H1 (cell line): ENCODE measurements at regions not wholly inside any gene's neighbourhood (a gene's known extent, or its start where the extent isn't known, plus 50 kb on each side); places are given as distances from the start of the nearest gene placed in this dataset.

Source experiments
- CTCF ChIA-PET: fragments of 300-600 bp; sonication (Branson Sonifier 250); formaldehyde crosslinking; loops from one replicate; lab custom pipeline; 2021; ENCODE audit not compliant: partially characterized antibody; lab: Charles Lee
- POLR2A ChIA-PET: fragments of 300-600 bp; sonication (Branson Sonifier 250); formaldehyde crosslinking; loops from one replicate; lab custom pipeline; 2021; ENCODE audit warnings: inconsistent platforms; ENCODE audit not compliant: partially characterized antibody; lab: Charles Lee
- DNase-seq, 2 experiments: peaks; one replicate each; pipeline versions ENCODE4 v3.0.0 to v3.0.0-alpha.2; 2010 to 2022; ENCODE audit warnings: low spot score in 2 of 2, low read depth in 1 of 2, mixed read lengths in 1 of 2
- FAIRE-seq: peaks from 2 replicates; lab custom pipeline; 2011; peaks lifted over from hg19 to GRCh38; lab: Jason Lieb, UNC
- H2AFZ ChIP-seq: 2 replicates; pipeline ENCODE4 v1.8.1; 2012; ENCODE audit warnings: low read length, inconsistent platforms
- H2AK5ac ChIP-seq: 2 replicates; pipeline ENCODE4 v1.6.1; 2013; ENCODE audit warnings: low read depth, low read length
- H2BK120ac ChIP-seq: replicated peaks from 2 replicates; pipeline ENCODE3; 2013; ENCODE audit warnings: low read depth, low read length, inconsistent platforms
- H2BK12ac ChIP-seq: 2 replicates; pipeline ENCODE4 v1.6.1; 2013; ENCODE audit warnings: low read depth, low read length
- H2BK15ac ChIP-seq: 2 replicates; pipeline ENCODE4 v1.6.1; 2013; ENCODE audit warnings: low read length
- H2BK20ac ChIP-seq: 2 replicates; pipeline ENCODE4 v1.6.1; 2013; ENCODE audit warnings: low read length
- H2BK5ac ChIP-seq: 2 replicates; pipeline ENCODE4 v1.6.1; 2013; ENCODE audit warnings: low read depth, low read length
- H3K14ac ChIP-seq: 2 replicates; pipeline ENCODE4 v1.6.1; 2013; ENCODE audit warnings: inconsistent platforms; ENCODE audit not compliant: insufficient read length
- H3K18ac ChIP-seq: 2 replicates; pipeline ENCODE4 v1.6.1; 2013; ENCODE audit warnings: low read length; ENCODE audit errors: extremely low read depth
- H3K23ac ChIP-seq: 2 replicates; pipeline ENCODE4 v1.6.1; 2013; ENCODE audit warnings: inconsistent platforms; ENCODE audit not compliant: insufficient read length
- H3K23me2 ChIP-seq: 2 replicates; pipeline ENCODE4 v1.6.1; 2013; ENCODE audit warnings: low read depth, low read length
- H3K27ac ChIP-seq: 2 replicates; pipeline ENCODE4 v1.6.1; 2011; ENCODE audit warnings: low read depth, low read length, inconsistent platforms
- H3K27me3 ChIP-seq, 4 experiments: replicated peaks in 1 of 4; 1 replicate in 1 of 4; 2 replicates in 3 of 4; pipeline versions ENCODE4 v1.6.1 to v1.8.1; 2011 to 2013; ENCODE audit warnings: low read length in 3 of 4, mild to moderate bottlenecking in 3 of 4, inconsistent platforms in 2 of 4, mixed read lengths in 2 of 4, moderate library complexity in 1 of 4; ENCODE audit not compliant: control insufficient read depth in 3 of 4, insufficient read depth in 3 of 4; ENCODE audit errors: extremely low read depth in 1 of 4
- H3K36me3 ChIP-seq, 4 experiments: 2 replicates each; pipeline versions ENCODE4 v1.6.1 to v1.8.1; 2011 to 2013; ENCODE audit warnings: mild to moderate bottlenecking in 4 of 4, low read length in 3 of 4, moderate library complexity in 2 of 4, control low read depth in 1 of 4, inconsistent platforms in 1 of 4; ENCODE audit not compliant: insufficient read depth in 4 of 4, control insufficient read depth in 2 of 4
- H3K4ac ChIP-seq: replicated peaks from 2 replicates; pipeline ENCODE3; 2013; ENCODE audit warnings: low read length, low read depth, mixed read lengths, inconsistent platforms; ENCODE audit not compliant: insufficient read length
- H3K4me1 ChIP-seq, 4 experiments: replicated peaks in 1 of 4; 1 replicate in 1 of 4; 2 replicates in 3 of 4; pipeline versions ENCODE4 v1.6.1 to v1.8.1; 2011 to 2013; ENCODE audit warnings: low read length in 3 of 4, inconsistent platforms in 2 of 4, mixed read lengths in 1 of 4; ENCODE audit not compliant: insufficient read depth in 4 of 4, control insufficient read depth in 3 of 4
- H3K4me2 ChIP-seq, 2 experiments: 2 replicates each; pipeline versions ENCODE4 v1.6.1 to v1.8.1; 2011 to 2013; ENCODE audit warnings: low read depth in 2 of 2, low read length in 2 of 2, control low read depth in 1 of 2, inconsistent platforms in 1 of 2, mild to moderate bottlenecking in 1 of 2; ENCODE audit not compliant: insufficient read depth in 1 of 2
- H3K4me3 ChIP-seq, 4 experiments: fragments of 200-600, 300-600 bp in 1 of 4; sonication (generic), shearing (Covaris generic), sonication (Bioruptor Twin) in 1 of 4; 2 replicates each; pipeline versions ENCODE4 v1.5.1 to v1.8.1; 2011 to 2016; ENCODE audit warnings: low read length in 4 of 4, low read depth in 3 of 4, control low read depth in 2 of 4, inconsistent platforms in 2 of 4, mild to moderate bottlenecking in 2 of 4, mixed read lengths in 1 of 4, moderate library complexity in 1 of 4; ENCODE audit not compliant: insufficient read depth in 2 of 4; ENCODE audit errors: extremely low read depth in 1 of 4
- H3K56ac ChIP-seq: replicated peaks from 2 replicates; pipeline ENCODE3; 2013; ENCODE audit warnings: low read depth, mild to moderate bottlenecking, mixed read lengths, low read length, inconsistent platforms; ENCODE audit not compliant: insufficient read length
- H3K79me1 ChIP-seq: 2 replicates; pipeline ENCODE4 v1.6.1; 2013; ENCODE audit warnings: low read depth, low read length, control low read depth
- H3K79me2 ChIP-seq, 2 experiments: 2 replicates each; pipeline versions ENCODE4 v1.6.1 to v1.8.1; 2012 to 2013; ENCODE audit warnings: low read length in 2 of 2, mild to moderate bottlenecking in 2 of 2, inconsistent platforms in 1 of 2; ENCODE audit not compliant: insufficient read depth in 2 of 2, control insufficient read depth in 1 of 2
- H3K9ac ChIP-seq, 4 experiments: replicated peaks in 1 of 4; 1 replicate in 1 of 4; 2 replicates in 3 of 4; pipeline versions ENCODE4 v1.6.1 to v1.8.1; 2011 to 2013; ENCODE audit warnings: low read depth in 3 of 4, low read length in 3 of 4, control low read depth in 2 of 4, mild to moderate bottlenecking in 2 of 4, moderate library complexity in 2 of 4, inconsistent platforms in 1 of 4; ENCODE audit errors: extremely low read depth in 1 of 4
- H3K9me3 ChIP-seq, 2 experiments: 2 replicates each; pipeline versions ENCODE4 v1.6.1 to v1.8.1; 2012 to 2013; ENCODE audit warnings: mild to moderate bottlenecking in 2 of 2, moderate library complexity in 2 of 2, control low read depth in 1 of 2, inconsistent platforms in 1 of 2, low read depth in 1 of 2, low read length in 1 of 2, mixed read lengths in 1 of 2; ENCODE audit not compliant: insufficient read depth in 2 of 2
- H4K20me1 ChIP-seq, 2 experiments: replicated peaks in 1 of 2; 2 replicates each; pipeline versions ENCODE3 to v1.8.1; 2011 to 2013; ENCODE audit warnings: inconsistent platforms in 2 of 2, low read length in 2 of 2, mild to moderate bottlenecking in 1 of 2; ENCODE audit not compliant: insufficient read depth in 2 of 2, control insufficient read depth in 1 of 2
- H4K5ac ChIP-seq: 2 replicates; pipeline ENCODE4 v1.6.1; 2013; ENCODE audit warnings: low read length, low read depth, mixed read lengths, inconsistent platforms; ENCODE audit not compliant: insufficient read length
- H4K8ac ChIP-seq: 2 replicates; pipeline ENCODE4 v1.8.0; 2013; ENCODE audit warnings: mild to moderate bottlenecking, moderate library complexity, low read length, inconsistent platforms; ENCODE audit not compliant: insufficient read depth; ENCODE audit errors: extremely low read depth
- H4K91ac ChIP-seq: replicated peaks from 2 replicates; pipeline ENCODE3; 2013; ENCODE audit warnings: low read length, mixed read lengths, inconsistent platforms; ENCODE audit not compliant: insufficient read length
- BCL11A ChIP-seq, 2 experiments: IDR thresholded peaks; one replicate each; pipeline ENCODE4 v1.6.1; 2011; ENCODE audit warnings: low read depth in 2 of 2, low read length in 2 of 2, mild to moderate bottlenecking in 2 of 2
- BRCA1 ChIP-seq: IDR thresholded peaks from 2 replicates; pipeline ENCODE4 v1.6.1; 2012; ENCODE audit warnings: low read depth, low read length, improper control_type of control experiment
- EP300 ChIP-seq, 2 experiments: IDR thresholded peaks; 1 replicate in 1 of 2; 2 replicates in 1 of 2; pipeline ENCODE4 v1.6.1; 2011 to 2012; ENCODE audit warnings: low read depth in 2 of 2, low read length in 2 of 2, mild to moderate bottlenecking in 2 of 2, borderline replicate concordance in 1 of 2, inconsistent platforms in 1 of 2, moderate library complexity in 1 of 2
- FOSL1 ChIP-seq: IDR thresholded peaks from 2 replicates; pipeline ENCODE4 v1.6.1; 2011; ENCODE audit warnings: mild to moderate bottlenecking, low read depth, low read length, moderate library complexity; ENCODE audit not compliant: insufficient read depth
- KDM1A ChIP-seq: fragments of 200-600, 300-600 bp; sonication (generic); IDR thresholded peaks from 2 replicates; pipeline ENCODE4 v1.7.1; 2016; ENCODE audit warnings: mild to moderate bottlenecking, low read length, borderline replicate concordance
- KDM5A ChIP-seq: fragments of 200-600 bp; IDR thresholded peaks from 2 replicates; pipeline ENCODE4 v1.7.1; 2012; ENCODE audit warnings: mild to moderate bottlenecking, low read length, inconsistent platforms, mixed read lengths
- PHF8 ChIP-seq: fragments of 200-600 bp; sonication (generic); conservative IDR thresholded peaks from 2 replicates; pipeline ENCODE4 v1.7.1; 2012; ENCODE audit warnings: low read depth, mild to moderate bottlenecking, inconsistent platforms, low read length, moderate library complexity
- SP2 ChIP-seq: IDR thresholded peaks from 2 replicates; pipeline ENCODE4 v1.6.1; 2012; ENCODE audit warnings: mild to moderate bottlenecking, low read length, inconsistent platforms
- SRF ChIP-seq: IDR thresholded peaks from 2 replicates; pipeline ENCODE4 v1.6.1; 2011; ENCODE audit warnings: mild to moderate bottlenecking, low read depth, low read length, moderate library complexity
- TAF1 ChIP-seq: IDR thresholded peaks from 2 replicates; pipeline ENCODE4 v1.6.1; 2011; ENCODE audit warnings: mild to moderate bottlenecking, low read depth, low read length
- TAF7 ChIP-seq: optimal IDR thresholded peaks from 2 replicates; pipeline ENCODE3; 2011; ENCODE audit warnings: low read depth, mild to moderate bottlenecking, inconsistent platforms, low read length, moderate library complexity, borderline replicate concordance
- USF2 ChIP-seq: IDR thresholded peaks from 2 replicates; pipeline ENCODE4 v1.6.1; 2011; ENCODE audit warnings: low read length, improper control_type of control experiment
- YY1 ChIP-seq: IDR thresholded peaks from 2 replicates; pipeline ENCODE4 v1.6.1; 2011; ENCODE audit warnings: low read depth, mild to moderate bottlenecking, low read length
- WGBS, 2 experiments: shearing (Covaris generic) in 1 of 2; methylation state at CpG; one replicate each; pipeline versions ENCODE4 v1.1.6 to v1.1.7; 2013 to 2015; ENCODE audit warnings: low lambda C conversion rate in 2 of 2, mixed read lengths in 2 of 2, inconsistent platforms in 1 of 2, low coverage in 1 of 2, missing lambda C conversion rate in 1 of 2; ENCODE audit not compliant: insufficient replicate concordance in 2 of 2, insufficient coverage in 1 of 2, insufficient read length in 1 of 2; ENCODE audit errors: extremely low coverage in 1 of 2, missing lambda C conversion rate in 1 of 2; 5-methylcytosine and 5-hydroxymethylcytosine counted together

- H3K23me2 ChIP-seq: no peaks in the 10 kb centered on the region
- H4K91ac ChIP-seq: no peak overlapping the region
- H2AK5ac ChIP-seq: no peak overlapping the region
- no peak overlapping the region for H3K4me3 ChIP-seq
- POLR2A ChIA-PET: no interaction called here
- CTCF ChIA-PET: interaction anchor here (0.7 to 1.3 kb wide), 7 partner anchors 11 to 223 kb away, joined by 3 to 6 read pairs (median 3); no protein-coding TSS in a partner anchor
- H3K56ac ChIP-seq: no peak overlapping the region
- H3K27me3 ChIP-seq: no peaks in the 10 kb centered on the region; a peak in 1 of 7 replicates
- H3K23ac ChIP-seq: no peak overlapping the region
- H2BK20ac ChIP-seq: no peak overlapping the region
- H3K4me2 ChIP-seq: no peak overlapping the region
- H3K36me3 ChIP-seq: no peaks in the 10 kb centered on the region
- H4K5ac ChIP-seq: no peak overlapping the region
- no peak overlapping the region for H4K8ac ChIP-seq
- H3K9ac ChIP-seq: no peak overlapping the region; a peak in 1 of 7 replicates
- H3K27ac ChIP-seq: no peak overlapping the region
- H2BK15ac ChIP-seq: no peak overlapping the region
- peaks cover 0 to 2% (median under 1%) of the 10 kb centered on the region in 4 experiments; a peak in 2 of 7 replicates for H3K4me1 ChIP-seq
- no peaks in the 10 kb centered on the region for H3K79me1 ChIP-seq
- FAIRE-seq: no peak
- H3K79me2 ChIP-seq: no peaks in the 10 kb centered on the region
- H2AFZ ChIP-seq: no peak overlapping the region
- no peak overlapping the region for H2BK120ac ChIP-seq
- no peaks in the 10 kb centered on the region for H4K20me1 ChIP-seq
- no peak overlapping the region for H3K18ac ChIP-seq
- no peaks in the 10 kb centered on the region for H3K9me3 ChIP-seq
- H2BK5ac ChIP-seq: no peak overlapping the region
- no peak overlapping the region for H2BK12ac ChIP-seq
- DNase-seq: no peak
- no peak overlapping the region for H3K14ac ChIP-seq
- H3K4ac ChIP-seq: no peak overlapping the region
- 91% methylated on average over 15 of the region's 15 CpGs; no CpG with 5 or more reads in 1 of the 2 experiments for WGBS, 2 experiments
- no peak for TF ChIP-seq YY1
- TF ChIP-seq TAF7: no peak
- no peak for TF ChIP-seq KDM5A
- no peak for TF ChIP-seq FOSL1
- no peak for TF ChIP-seq EP300 (IDR thresholded peaks at IDR 0.05; ENCODE audit: borderline replicate concordance in 1 of 2, low read depth in 2 of 2, low read length in 2 of 2)
- no peak for TF ChIP-seq BCL11A (IDR thresholded peaks at IDR 0.05; ENCODE audit: low read depth in 2 of 2, low read length in 2 of 2)
- TF ChIP-seq TAF1: no peak
- no peak for TF ChIP-seq SP2
- TF ChIP-seq PHF8: no peak
- TF ChIP-seq SRF: no peak
- TF ChIP-seq BRCA1: no peak
- no peak for TF ChIP-seq USF2
- no peak for TF ChIP-seq KDM1A
These were observed 118.1 kb upstream of the AFDN start for GRCh38 chr6:167708501-167709094.
